ENCODE measurements at regions not wholly inside any gene's neighbourhood (a gene's known extent, or its start where the extent isn't known, plus 50 kb on each side); places are given as distances from the start of the nearest gene placed in this dataset.

- H3K27me3 ChIP-seq (ENCODE audit: control insufficient read depth, insufficient read depth, low read length) = no peaks in the 10 kb centered on the region
- no peaks in the 10 kb centered on the region for H3K4me1 ChIP-seq (ENCODE audit: control insufficient read depth, insufficient read depth, low read length)
- H3K27ac ChIP-seq (ENCODE audit: low read depth, low read length) = no peak overlapping the region
- no peaks in the 10 kb centered on the region for H3K36me3 ChIP-seq (ENCODE audit: control insufficient read depth, insufficient read depth, low read length)
- H3K9ac ChIP-seq (ENCODE audit: low read length) = no peak overlapping the region
- no peak overlapping the region for H3K4me3 ChIP-seq (ENCODE audit: low read length)
Measured at GRCh38 chr5:97538912-97539311, 355.9 kb upstream of the RIOK2 start.

GRCh38 chr5:97541864-97542263 is 358.8 kb upstream of the RIOK2 start:
- Histone ChIP-seq H3K4me3 (ENCODE audit: low read length) (no peak overlapping the region), H3K9ac (ENCODE audit: low read length) (no peak overlapping the region), H3K27ac (ENCODE audit: low read depth, low read length) (no peak overlapping the region), H3K4me1 (ENCODE audit: control insufficient read depth, insufficient read depth, low read length) (no peaks in the 10 kb centered on the region), H3K36me3 (ENCODE audit: control insufficient read depth, insufficient read depth, low read length) (no peaks in the 10 kb centered on the region), H3K27me3 (ENCODE audit: control insufficient read depth, insufficient read depth, low read length) (no peaks in the 10 kb centered on the region)

- Histone ChIP-seq H3K4me3 (ENCODE audit: low read length) (no peak overlapping the region), H3K4me1 (ENCODE audit: control insufficient read depth, insufficient read depth, low read length) (no peaks in the 10 kb centered on the region), H3K27ac (ENCODE audit: low read depth, low read length) (no peak overlapping the region), H3K27me3 (ENCODE audit: control insufficient read depth, insufficient read depth, low read length) (no peaks in the 10 kb centered on the region), H3K36me3 (ENCODE audit: control insufficient read depth, insufficient read depth, low read length) (no peaks in the 10 kb centered on the region), H3K9ac (ENCODE audit: low read length) (no peak overlapping the region)
Measured at GRCh38 chr5:97542469-97542868, 359.4 kb upstream of the RIOK2 start.

DNA sequence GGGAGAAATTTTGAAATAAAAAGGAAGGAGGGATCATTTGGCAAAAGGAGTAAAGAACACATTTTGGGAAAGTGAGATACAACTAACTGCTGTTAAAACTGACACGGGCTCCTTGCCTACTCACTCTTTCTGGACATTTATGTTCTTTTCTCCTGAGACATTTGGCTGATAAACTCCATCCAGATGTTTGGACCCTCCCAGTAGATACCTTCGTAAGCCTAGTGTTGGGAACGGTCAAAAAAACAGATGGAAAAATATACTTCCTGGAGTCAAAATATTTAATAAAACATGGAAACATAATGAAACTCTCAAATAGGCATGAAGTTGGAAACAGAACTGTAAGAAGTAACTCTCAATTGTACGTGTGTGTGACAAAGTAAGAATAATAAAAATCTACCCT is 360.1 kb upstream of the RIOK2 start:
- Histone ChIP-seq H3K4me3 (ENCODE audit: low read length) (no peak overlapping the region), H3K27ac (ENCODE audit: low read depth, low read length) (no peak overlapping the region), H3K9ac (ENCODE audit: low read length) (no peak overlapping the region), H3K27me3 (ENCODE audit: control insufficient read depth, insufficient read depth, low read length) (no peaks in the 10 kb centered on the region), H3K36me3 (ENCODE audit: control insufficient read depth, insufficient read depth, low read length) (no peaks in the 10 kb centered on the region), H3K4me1 (ENCODE audit: control insufficient read depth, insufficient read depth, low read length) (no peaks in the 10 kb centered on the region)

- Histone ChIP-seq H3K9ac (ENCODE audit: low read length) (no peak overlapping the region), H3K27me3 (ENCODE audit: control insufficient read depth, insufficient read depth, low read length) (no peaks in the 10 kb centered on the region), H3K4me3 (ENCODE audit: low read length) (no peak overlapping the region), H3K36me3 (ENCODE audit: control insufficient read depth, insufficient read depth, low read length) (no peaks in the 10 kb centered on the region), H3K27ac (ENCODE audit: low read depth, low read length) (no peak overlapping the region), H3K4me1 (ENCODE audit: control insufficient read depth, insufficient read depth, low read length) (no peaks in the 10 kb centered on the region)
Measured at GRCh38 chr5:97544240-97544639, 361.2 kb upstream of the RIOK2 start.

- Histone ChIP-seq H3K36me3 (ENCODE audit: control insufficient read depth, insufficient read depth, low read length) (no peaks in the 10 kb centered on the region), H3K27ac (ENCODE audit: low read depth, low read length) (no peak overlapping the region), H3K4me1 (ENCODE audit: control insufficient read depth, insufficient read depth, low read length) (no peaks in the 10 kb centered on the region)
Measured at GRCh38 chr5:97544678-97545077, 361.6 kb upstream of the RIOK2 start.

DNA sequence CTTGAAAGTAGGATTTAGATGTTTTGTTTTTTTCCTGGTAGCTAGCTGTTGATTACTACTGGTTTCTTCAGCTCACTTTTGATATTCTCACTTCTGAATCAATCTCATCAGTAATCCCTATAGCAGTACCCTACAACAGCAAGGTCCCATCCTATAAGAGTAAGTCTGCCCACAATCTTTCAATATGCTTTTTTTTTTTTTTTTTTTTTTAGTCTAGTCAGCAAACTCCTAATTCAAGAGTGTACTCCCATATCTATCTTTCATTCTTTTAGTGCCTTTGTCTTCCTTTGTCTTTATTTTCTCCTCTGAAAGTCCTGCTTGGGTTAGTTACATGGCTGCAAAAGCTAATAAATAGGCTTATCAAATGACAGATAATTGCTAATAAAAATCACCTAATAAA is 362.4 kb upstream of the RIOK2 start:
- Histone ChIP-seq H3K27me3 (ENCODE audit: control insufficient read depth, insufficient read depth, low read length) (no peaks in the 10 kb centered on the region), H3K4me1 (ENCODE audit: control insufficient read depth, insufficient read depth, low read length) (no peaks in the 10 kb centered on the region), H3K36me3 (ENCODE audit: control insufficient read depth, insufficient read depth, low read length) (no peaks in the 10 kb centered on the region)

More at GRCh38 chr5:97544678-97545077, 361.6 kb upstream of the RIOK2 start:
- no peak overlapping the region for H3K9ac ChIP-seq (ENCODE audit: low read length)
- H3K27me3 ChIP-seq (ENCODE audit: control insufficient read depth, insufficient read depth, low read length) = no peaks in the 10 kb centered on the region
- H3K4me3 ChIP-seq (ENCODE audit: low read length) = no peak overlapping the region

DNA sequence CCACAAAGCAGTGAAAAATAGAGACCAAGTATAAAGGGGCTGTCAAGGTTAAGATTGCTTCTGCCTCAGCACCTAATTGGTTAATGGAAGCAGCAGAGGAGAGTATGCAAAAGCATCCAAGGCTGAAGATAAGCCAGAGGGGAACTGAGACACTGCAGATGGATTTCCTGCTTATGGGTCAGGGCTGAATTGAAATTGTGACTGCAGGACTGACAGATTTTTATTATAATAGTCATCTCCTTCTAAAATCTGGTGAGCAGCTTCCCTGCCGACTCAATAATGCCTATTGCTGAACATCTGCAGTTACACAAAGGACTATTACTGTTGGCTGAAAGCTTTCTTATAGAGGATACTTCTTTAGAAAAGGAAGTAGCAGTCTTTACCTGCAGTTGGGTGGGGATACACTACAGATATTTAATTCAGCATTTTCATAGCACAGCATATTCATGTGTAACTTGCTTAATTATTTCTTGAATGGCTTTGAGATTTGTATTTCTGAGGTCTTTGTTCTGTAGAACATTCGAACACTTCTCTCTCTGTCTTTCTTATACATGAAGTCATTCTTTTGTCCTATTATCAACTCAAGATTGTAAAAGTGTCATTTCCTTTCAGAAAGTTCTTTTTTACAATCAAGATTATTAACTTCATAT is 363.0 kb upstream of the RIOK2 start:
- no peaks in the 10 kb centered on the region for H3K4me1 ChIP-seq (ENCODE audit: control insufficient read depth, insufficient read depth, low read length)
- H3K27ac ChIP-seq (ENCODE audit: low read depth, low read length) = no peak overlapping the region
- no peak overlapping the region for H3K9ac ChIP-seq (ENCODE audit: low read length)
- no peaks in the 10 kb centered on the region for H3K36me3 ChIP-seq (ENCODE audit: control insufficient read depth, insufficient read depth, low read length)
- no peaks in the 10 kb centered on the region for H3K27me3 ChIP-seq (ENCODE audit: control insufficient read depth, insufficient read depth, low read length)
- H3K4me3 ChIP-seq (ENCODE audit: low read length) = no peak overlapping the region

More for the DNA sequence above, 362.4 kb upstream of the RIOK2 start:
- H3K27ac ChIP-seq (ENCODE audit: low read depth, low read length) = no peak overlapping the region
- no peak overlapping the region for H3K9ac ChIP-seq (ENCODE audit: low read length)
- no peak overlapping the region for H3K4me3 ChIP-seq (ENCODE audit: low read length)

- Histone ChIP-seq H3K4me1 (ENCODE audit: control insufficient read depth, insufficient read depth, low read length) (no peaks in the 10 kb centered on the region), H3K27ac (ENCODE audit: low read depth, low read length) (no peak overlapping the region), H3K27me3 (ENCODE audit: control insufficient read depth, insufficient read depth, low read length) (no peaks in the 10 kb centered on the region), H3K36me3 (ENCODE audit: control insufficient read depth, insufficient read depth, low read length) (no peaks in the 10 kb centered on the region), H3K9ac (ENCODE audit: low read length) (no peak overlapping the region), H3K4me3 (ENCODE audit: low read length) (no peak overlapping the region)
Measured at GRCh38 chr5:97547430-97547829, 364.4 kb upstream of the RIOK2 start.

- no peak overlapping the region for H3K27ac ChIP-seq (ENCODE audit: low read depth, low read length)
- H3K4me3 ChIP-seq (ENCODE audit: low read length) = no peak overlapping the region
- H3K4me1 ChIP-seq (ENCODE audit: control insufficient read depth, insufficient read depth, low read length) = no peaks in the 10 kb centered on the region
- no peak overlapping the region for H3K9ac ChIP-seq (ENCODE audit: low read length)
- H3K36me3 ChIP-seq (ENCODE audit: control insufficient read depth, insufficient read depth, low read length) = no peaks in the 10 kb centered on the region
- H3K27me3 ChIP-seq (ENCODE audit: control insufficient read depth, insufficient read depth, low read length) = no peaks in the 10 kb centered on the region
Measured at GRCh38 chr5:97547999-97548738, 365.1 kb upstream of the RIOK2 start.

- H3K4me3 ChIP-seq (ENCODE audit: low read length) = no peak overlapping the region
- H3K27ac ChIP-seq (ENCODE audit: low read depth, low read length) = no peak overlapping the region
- H3K36me3 ChIP-seq (ENCODE audit: control insufficient read depth, insufficient read depth, low read length) = no peaks in the 10 kb centered on the region
- no peaks in the 10 kb centered on the region for H3K4me1 ChIP-seq (ENCODE audit: control insufficient read depth, insufficient read depth, low read length)
- no peaks in the 10 kb centered on the region for H3K27me3 ChIP-seq (ENCODE audit: control insufficient read depth, insufficient read depth, low read length)
- H3K9ac ChIP-seq (ENCODE audit: low read length) = no peak overlapping the region
Measured at GRCh38 chr5:97548739-97549080, 365.7 kb upstream of the RIOK2 start.

DNA sequence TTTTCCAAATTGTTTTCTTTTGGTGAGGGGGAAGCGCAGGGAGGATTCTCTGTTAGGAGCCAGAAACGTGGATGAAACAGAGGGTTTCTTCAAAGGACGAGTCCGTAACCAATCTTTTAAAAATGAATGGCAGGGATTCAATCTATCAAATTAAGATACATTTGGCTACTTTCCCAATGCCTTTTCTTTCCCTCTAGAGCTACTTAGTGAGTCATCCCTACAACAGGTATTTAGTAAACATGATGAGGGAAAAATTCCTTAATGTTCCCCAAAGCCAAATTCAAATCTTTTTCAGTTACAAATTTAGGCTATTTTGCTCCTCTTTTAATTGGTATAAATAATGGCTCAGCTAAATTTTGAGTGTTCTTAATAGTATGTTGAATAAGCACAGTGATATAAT is 366.4 kb upstream of the RIOK2 start:
- Histone ChIP-seq H3K9ac (ENCODE audit: low read length) (no peak overlapping the region), H3K27me3 (ENCODE audit: control insufficient read depth, insufficient read depth, low read length) (no peaks in the 10 kb centered on the region), H3K27ac (ENCODE audit: low read depth, low read length) (no peak overlapping the region), H3K4me1 (ENCODE audit: control insufficient read depth, insufficient read depth, low read length) (no peaks in the 10 kb centered on the region), H3K36me3 (ENCODE audit: control insufficient read depth, insufficient read depth, low read length) (no peaks in the 10 kb centered on the region), H3K4me3 (ENCODE audit: low read length) (no peak overlapping the region)

DNA sequence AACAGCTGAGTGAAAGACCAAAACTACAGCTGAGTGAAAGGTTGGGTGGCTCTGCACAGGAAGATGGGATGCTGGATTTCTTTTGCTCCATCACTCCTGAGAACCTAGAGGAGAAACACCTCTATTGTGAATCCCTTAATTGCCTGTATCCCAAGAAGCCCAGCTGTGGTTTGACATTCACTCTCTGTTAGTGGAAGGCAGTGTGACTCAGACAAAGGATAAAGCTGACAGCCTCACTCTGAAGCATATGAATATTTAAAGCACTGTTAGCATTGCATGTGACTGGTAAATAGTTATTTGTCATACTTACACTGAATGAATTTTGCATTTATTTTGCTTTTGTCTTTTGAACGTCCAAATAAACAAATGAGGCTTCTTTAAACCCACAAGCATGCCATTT is 367.1 kb upstream of the RIOK2 start:
- Histone ChIP-seq H3K9ac (ENCODE audit: low read length) (no peak overlapping the region), H3K27ac (ENCODE audit: low read depth, low read length) (no peak overlapping the region), H3K36me3 (ENCODE audit: control insufficient read depth, insufficient read depth, low read length) (no peaks in the 10 kb centered on the region), H3K4me1 (ENCODE audit: control insufficient read depth, insufficient read depth, low read length) (no peaks in the 10 kb centered on the region), H3K27me3 (ENCODE audit: control insufficient read depth, insufficient read depth, low read length) (no peaks in the 10 kb centered on the region), H3K4me3 (ENCODE audit: low read length) (no peak overlapping the region)
